PC-9 (cell line): ENCODE measurements at regions not wholly inside any gene's neighbourhood (a gene's known extent, or its start where the extent isn't known, plus 50 kb on each side); places are given as distances from the start of the nearest gene placed in this dataset.

Experiments
- EZH2 ChIP-seq: fragments of 200-600 bp; sonication (generic); IDR thresholded peaks from 2 replicates; pipeline ENCODE4 v1.8.0; 2017; ENCODE audit warnings: antibody characterized with exemption, low read depth
- TF ChIP-seq, protein P1 (sequence below): fragments of 200-600 bp; sonication (generic); conservative IDR thresholded peaks from 2 replicates; pipeline ENCODE4 v1.6.1; 2017; ENCODE audit warnings: mixed run types, antibody characterized with exemption, mild to moderate bottlenecking, moderate library complexity

DNA sequence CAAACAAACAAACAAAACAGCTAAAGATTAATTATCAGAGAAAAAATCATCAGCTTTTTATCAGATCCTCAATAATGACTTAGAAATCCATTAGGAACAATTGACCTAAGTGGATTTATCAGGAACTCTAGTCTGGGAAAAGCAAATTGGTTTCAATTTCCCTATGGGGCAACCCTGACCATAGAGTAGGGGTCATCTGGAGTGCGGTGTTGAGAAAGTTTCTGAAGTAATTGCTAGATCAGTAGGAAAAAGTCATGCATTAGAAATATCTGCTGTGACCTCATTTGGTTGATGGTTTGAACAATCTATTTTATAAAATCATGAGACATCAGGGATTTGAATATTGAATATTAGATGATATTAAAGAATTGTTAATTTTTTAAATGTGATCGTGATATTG lies 507.9 kb downstream of the TXNL1 start:
- TF ChIP-seq, protein P1, sequence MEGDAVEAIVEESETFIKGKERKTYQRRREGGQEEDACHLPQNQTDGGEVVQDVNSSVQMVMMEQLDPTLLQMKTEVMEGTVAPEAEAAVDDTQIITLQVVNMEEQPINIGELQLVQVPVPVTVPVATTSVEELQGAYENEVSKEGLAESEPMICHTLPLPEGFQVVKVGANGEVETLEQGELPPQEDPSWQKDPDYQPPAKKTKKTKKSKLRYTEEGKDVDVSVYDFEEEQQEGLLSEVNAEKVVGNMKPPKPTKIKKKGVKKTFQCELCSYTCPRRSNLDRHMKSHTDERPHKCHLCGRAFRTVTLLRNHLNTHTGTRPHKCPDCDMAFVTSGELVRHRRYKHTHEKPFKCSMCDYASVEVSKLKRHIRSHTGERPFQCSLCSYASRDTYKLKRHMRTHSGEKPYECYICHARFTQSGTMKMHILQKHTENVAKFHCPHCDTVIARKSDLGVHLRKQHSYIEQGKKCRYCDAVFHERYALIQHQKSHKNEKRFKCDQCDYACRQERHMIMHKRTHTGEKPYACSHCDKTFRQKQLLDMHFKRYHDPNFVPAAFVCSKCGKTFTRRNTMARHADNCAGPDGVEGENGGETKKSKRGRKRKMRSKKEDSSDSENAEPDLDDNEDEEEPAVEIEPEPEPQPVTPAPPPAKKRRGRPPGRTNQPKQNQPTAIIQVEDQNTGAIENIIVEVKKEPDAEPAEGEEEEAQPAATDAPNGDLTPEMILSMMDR: no peak
- TF ChIP-seq EZH2: no peak
